DMS 273 (cell line): ENCODE measurements at regions not wholly inside any gene's neighbourhood (a gene's known extent, or its start where the extent isn't known, plus 50 kb on each side); places are given as distances from the start of the nearest gene placed in this dataset.

Source experiments
- DNase-seq: peaks from one replicate; lab custom pipeline; 2025; ENCODE audit not compliant: unreplicated experiment; lab: John Stamatoyannopoulos, UW

DNA sequence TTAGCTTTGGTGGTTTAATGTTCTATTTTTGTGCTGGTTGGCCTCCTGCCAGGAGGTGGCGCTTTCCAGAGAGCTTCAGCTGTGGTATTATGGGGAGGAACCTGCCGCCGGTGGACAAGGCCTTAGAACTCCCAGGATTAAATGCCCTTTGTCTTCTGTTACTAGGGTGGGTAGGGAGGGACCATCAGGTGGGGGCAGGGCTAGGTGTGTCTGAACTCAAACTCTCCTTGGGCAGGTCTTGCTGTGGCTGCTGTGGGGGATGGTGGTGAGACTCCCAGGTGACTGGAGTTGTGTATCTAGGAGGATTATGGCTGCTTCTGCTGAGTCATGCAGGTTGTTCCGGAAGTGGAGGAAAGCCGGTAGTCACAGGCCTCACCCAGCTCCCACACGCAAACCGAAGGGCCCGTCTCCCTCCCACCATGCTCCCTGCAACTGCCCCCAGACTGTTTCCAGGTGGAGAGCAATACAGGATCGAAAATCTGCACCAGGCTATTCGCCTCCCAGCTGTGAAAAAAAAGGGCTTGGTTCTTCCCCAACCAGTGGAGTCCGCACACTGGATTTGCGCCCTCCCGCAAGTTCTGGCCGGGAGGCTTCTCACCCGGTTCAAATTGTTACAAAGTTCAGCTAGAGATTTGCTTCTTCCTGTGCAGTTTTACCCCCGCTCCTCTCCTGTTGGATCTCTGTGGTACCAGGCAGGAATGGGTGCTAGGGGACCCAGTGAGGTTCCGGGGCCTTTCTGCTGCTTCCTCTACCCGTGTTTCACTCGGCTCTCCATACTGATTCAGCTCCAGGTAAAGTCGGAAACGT, 220.5 kb downstream of the CENPF start:
- no peak for DNase-seq

DNA sequence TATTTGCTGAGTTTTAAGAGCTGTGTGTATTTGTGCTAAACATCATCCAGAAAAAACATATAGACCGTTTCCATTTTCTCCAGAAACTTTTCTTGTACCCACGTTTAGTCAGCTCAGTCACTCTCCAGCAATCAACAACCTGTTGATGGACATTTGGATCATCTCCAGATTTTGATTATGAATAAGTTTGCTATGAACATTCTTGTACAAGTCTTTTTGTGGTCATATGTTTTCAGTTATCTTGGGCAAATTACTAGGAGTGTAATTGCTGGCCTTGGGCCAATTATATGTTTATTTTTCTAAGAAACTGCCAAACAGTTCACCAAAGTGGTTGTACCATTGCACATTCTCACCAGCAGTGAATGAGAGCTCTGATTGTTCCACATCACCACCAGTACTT, 221.8 kb downstream of the CENPF start:
- DNase-seq = no peak

DNA sequence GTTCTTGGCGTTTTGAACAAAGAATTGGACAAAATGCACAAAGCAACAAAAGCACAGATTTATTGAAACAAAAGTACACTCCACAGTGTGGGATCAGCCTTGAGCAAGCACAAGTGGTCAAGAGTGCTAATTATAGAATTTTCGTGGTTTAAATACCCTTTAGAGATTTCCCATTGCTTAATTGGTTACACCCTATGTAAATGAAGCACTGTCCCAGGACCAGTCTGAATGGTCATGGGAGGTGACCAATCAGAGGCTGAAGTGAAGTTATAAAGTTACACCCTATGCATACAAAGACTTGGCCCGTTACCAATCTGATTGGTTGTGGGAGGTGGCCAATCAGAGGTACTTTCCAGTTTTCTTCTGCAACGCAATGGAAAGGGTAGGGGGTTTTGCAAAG, 223.6 kb downstream of the CENPF start:
- no peak for DNase-seq

DNA sequence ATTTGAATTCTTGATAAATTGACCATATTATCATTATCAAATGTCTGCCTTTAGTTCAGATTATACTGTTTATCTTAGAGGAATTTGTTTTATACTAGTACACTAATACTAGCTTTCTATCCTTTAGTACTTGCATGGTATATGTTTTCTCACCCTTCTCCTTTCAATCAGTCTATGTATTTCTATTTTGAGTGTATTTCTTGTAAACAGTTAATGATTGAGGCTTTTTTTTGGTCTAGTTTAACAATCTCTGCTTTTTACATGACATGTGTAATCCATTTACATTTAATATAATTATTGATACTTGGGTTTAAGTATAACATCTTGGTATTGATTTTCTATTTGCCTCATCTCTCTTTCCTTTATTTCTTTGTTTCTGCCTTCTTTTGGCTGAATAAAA, 224.9 kb downstream of the CENPF start:
- no peak for DNase-seq

DNA sequence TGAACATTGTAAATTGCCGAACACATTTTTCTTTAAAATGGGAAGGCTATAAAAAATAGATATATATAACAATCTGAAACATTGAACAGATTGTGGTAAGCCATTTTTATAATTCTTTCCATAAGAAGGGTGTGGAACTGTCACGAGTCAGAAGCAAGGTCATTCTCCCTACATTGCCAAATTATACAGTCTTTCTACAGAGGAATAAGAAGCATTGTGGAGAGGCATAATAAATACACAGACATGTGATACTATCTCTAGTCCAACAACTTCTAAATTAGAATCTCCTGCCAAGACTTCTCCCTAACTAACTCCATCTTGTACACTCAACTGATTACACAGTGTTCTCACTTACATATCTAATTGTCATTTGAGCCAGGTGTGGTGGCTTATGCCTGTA, 227.9 kb downstream of the CENPF start:
- no peak for DNase-seq

DNA sequence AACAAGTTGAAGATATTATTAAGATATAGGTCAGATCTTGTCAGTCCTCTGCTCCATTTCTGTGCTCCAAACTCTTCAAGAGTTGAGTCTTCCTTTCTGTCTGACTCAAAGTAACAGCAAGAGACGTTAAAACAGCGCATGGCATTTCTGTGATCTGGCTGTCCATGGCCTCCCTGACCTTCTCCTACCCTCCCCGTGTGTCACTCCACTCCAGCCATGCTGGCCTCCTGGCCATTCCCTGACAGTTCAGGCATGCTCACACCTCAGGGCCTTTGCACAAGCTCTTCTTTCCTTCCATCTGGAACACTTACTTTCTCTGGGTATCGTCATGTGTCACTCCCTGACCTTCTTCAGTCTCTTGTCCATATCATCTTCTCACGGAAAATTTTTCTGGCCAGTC, 229.0 kb downstream of the CENPF start:
- DNase-seq = no peak

DNA sequence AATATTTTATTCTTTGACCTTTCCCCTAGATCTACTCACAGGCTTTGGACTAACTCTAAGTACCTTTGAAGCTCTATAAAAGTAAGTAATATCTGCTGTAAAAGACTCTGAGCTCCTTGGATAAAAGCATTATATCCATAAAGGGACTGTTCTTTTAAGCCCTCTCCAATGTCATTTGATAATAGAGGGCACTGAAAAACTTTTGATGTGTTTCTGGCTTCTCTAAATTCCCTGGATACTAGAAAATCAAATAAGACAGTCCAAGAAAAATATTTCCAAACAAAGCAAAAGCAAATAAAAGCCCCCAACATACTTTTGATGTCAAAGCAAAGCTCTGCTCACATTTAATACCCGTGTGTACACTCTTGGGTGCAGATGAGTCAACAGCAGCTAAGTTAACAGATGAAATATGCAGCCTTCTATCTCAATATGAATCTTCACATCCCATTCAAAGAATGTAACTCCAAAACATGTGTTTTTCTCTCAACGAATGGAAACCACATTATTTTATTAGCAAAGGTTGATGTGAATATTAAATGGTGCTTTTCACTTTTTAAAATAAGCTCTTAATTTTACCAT, 230.3 kb downstream of the CENPF start:
- no peak for DNase-seq

DNA sequence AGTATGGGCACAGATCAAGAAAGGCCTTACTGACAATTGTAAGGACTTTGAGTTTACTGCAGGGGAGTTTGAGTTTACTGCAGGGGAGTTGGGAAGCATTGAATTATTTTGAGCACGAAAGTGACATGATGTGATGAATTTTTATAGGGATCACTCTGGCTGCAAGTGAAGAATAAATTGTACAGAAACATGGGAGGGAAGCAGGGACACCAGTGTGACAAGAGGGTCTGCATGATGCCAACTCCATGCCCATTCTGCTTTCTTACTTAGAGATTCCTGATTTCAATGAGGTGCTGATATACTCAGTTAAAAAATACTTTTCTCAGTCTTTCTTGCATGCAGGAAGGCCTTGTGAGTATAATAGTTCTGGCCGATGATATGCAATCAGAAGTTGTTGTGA, 234.4 kb downstream of the CENPF start:
- DNase-seq = no peak

DNA sequence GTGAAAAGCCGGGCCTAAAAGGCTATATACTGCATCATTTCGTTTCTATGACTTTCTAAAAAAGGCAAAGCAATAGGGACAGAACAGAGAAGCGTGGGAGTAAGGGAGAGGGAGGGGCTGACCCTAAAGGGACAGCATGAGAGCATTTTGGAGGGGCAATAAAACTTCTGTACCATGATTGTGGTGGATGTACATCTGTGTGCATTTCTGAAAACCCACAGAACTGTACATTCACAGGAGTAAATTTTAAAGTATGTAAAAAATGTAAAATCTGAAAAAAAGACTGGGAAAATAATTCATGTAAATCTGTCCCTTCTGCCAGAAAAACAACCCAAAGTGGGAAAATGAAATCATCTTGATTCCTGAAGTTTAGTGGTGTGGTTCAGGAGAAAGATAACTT, 235.4 kb downstream of the CENPF start:
- peak; percentile 9 for DNase-seq

DNA sequence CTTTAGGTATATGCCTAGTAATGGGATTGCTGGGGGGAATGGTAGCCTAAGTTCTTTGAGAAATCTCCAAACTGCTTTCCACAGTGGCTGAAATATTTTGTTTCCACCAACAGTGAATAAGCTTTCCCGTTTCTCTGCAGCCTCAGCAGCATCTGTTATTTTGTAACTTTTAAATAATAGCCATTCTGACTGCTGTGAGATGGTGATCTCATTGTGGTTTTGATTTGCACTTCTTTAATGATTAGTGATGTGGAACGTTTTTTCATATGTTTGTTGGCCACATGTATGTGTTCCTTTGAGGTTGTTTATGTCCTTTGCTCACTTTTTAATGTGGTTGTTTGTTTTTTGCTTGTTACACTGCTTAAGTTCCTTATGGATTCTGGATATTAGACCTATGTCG, 237.4 kb downstream of the CENPF start:
- peak; percentile 28 for DNase-seq

DNA sequence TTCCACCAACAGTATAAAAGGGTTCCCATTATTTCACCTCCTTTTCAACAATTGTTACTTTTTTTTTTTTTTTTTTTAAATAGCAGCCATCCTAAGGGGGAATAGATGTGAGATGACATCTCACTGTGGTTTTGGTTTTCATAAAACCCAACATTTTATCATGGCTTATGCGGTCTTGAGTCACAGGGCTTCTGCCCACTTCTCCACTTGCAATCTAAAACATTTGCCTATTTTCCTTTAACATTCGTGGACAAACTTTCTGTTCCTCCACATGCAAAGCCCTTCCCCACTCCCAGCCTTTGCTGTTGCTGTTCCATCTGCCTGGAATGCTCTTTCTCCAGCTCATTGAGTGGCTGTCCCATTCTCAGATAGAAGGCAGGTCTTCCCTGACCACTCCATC, 239.7 kb upstream of the KCNK2 start:
- DNase-seq = no peak

DNA sequence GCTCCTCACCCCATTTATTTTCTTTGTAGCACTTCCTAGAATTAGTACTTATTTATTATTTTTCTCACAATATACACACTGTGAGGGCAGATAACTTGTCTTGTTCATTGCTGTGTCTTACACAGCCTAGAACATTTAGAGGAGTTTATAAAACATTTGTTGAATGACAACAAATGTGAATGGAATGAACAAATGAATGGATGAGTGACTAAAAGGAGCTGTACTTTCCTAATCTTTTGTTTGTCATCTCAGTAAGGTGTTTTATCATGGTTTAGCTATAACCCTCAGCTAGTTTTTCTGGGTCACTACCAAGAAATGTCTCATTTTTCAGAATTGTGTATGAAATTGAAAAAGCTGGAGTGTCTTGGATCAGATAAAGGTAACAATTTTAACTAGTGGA, 239.3 kb upstream of the KCNK2 start:
- no peak for DNase-seq

DNA sequence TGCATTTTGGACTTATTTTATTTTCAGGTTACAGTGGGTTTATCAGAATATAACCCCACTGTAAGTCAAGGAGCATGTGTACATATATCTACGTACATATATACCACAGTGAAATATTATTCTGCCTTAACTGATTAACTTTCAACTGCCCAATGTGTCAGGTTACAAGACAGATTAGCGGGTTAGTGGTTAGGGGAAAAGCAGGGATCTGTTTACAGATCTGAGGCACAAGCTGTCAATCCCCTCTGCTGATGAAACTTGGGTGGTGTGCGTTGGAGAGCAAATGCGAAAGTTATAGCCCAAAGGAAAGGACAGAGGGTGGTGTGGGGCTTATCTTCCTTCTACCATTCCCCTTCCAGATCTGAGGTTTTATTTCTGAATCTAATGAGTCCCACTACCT, 238.2 kb upstream of the KCNK2 start:
- peak; percentile 46 for DNase-seq

DNA sequence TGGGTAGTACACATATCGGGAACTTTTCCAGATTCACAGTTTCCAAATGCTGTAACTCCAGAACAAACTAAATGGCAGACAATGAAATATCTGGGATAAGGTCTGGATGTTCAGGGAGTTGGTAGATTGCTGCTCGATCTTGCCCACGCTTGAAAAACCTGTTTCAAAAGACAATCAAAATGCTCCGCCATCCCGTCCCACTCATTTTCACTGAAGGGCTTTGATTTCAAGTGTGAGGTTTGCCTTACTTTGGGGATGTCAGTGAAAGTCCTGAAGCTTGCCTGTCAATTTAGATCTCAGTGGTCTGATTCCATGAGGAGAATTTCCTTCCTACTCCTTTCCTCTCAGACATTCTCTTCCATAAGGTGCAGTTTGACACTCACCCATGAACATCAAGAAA, 236.3 kb upstream of the KCNK2 start:
- no peak for DNase-seq

DNA sequence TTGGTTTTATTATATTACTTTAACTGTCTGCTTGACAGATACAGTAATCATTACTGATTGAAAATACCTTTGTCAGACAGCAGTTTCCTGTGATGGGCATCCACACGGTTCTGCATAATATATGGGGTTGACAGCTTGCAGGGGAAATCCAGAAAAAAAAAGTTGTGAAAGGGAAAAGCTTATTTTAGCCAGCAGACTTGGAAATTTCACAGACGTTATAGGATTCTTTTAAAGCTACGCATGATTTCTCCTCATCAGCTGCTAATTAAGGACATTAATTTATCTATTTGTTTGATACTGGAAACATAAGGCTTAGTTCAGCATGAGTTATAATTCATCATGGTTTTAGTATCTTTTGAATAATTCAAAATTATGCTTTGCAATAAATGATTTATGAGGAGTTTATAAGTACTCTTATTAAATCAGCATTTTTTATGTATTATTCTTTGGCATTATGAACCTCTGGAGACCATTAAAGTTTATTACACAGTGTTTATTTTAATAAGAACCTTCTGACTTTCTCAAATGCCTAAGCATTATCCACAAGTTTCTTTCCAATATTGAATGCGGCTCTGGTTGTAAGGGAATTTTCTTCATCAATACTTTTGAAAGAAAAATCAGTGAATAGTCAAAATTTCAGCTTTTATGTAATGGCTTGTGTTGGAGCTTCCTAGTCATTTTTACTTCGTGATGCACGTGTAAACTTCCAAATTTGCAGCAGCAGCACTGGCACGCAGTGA, 235.3 kb upstream of the KCNK2 start:
- no peak for DNase-seq

DNA sequence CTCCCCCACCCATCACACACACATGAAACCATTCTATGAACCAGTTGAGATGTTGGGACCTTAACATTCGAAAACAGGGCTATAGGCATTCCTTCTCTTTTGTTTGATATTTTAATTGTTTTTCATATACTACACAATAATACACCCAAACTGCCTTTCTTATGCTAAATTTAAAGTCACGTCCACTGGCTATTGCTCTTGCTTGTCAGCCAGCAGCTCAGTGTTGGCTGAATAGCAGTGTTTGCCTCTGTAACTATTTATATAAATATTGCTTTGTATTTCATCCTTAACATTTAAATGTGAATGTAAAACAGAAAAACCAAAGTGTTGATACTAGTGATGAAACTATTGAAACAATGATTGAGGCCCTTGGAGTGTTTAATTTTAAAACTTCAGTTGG, 234.4 kb upstream of the KCNK2 start:
- no peak for DNase-seq

DNA sequence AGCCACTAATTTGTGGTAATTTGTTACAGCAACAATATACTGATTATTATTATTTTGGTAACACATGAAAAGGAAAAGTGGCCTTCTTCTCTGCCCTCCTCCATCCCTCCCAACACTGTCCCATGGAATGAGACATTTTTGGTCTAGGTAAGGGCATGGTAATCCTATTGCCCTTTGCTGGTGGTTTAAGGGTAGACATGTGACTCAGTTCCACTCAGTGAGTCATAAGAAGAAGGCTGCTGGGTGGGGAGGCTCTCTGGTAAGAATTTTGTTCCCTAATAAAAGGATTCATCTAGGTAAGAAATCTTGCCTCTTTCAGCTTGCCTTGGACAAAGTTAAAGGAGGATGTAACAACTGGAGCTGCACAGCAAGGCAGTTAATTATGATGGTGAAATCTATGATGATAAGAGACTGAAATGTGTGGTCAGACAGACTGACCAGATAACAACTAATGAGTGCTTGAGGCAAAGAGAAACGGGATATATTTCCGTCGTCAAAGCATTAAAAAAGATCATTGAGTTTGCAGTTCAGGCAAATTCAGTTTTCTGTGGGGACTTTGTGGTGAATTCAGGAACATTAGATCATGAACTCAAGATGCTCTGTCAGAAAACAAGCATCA, 232.0 kb upstream of the KCNK2 start:
- DNase-seq = no peak

DNA sequence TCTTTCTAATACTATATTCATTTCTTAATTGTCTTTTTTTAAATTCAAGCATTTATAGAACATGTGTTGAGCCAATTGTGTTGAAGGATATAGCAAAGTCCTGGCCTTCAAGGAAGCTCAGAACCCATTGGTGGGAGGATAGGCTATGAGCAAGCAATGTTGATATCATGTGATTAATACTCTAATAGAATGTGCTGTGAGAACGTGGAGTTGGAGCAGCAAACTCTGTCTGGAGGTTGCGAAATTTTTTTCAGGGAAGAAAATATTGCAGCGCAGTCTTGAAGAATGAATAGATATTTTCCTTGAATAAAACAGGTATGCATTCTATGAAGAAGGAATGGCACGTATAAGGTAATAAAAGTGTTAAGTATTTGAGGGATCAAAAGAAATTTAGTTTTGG, 229.2 kb upstream of the KCNK2 start:
- no peak for DNase-seq

DNA sequence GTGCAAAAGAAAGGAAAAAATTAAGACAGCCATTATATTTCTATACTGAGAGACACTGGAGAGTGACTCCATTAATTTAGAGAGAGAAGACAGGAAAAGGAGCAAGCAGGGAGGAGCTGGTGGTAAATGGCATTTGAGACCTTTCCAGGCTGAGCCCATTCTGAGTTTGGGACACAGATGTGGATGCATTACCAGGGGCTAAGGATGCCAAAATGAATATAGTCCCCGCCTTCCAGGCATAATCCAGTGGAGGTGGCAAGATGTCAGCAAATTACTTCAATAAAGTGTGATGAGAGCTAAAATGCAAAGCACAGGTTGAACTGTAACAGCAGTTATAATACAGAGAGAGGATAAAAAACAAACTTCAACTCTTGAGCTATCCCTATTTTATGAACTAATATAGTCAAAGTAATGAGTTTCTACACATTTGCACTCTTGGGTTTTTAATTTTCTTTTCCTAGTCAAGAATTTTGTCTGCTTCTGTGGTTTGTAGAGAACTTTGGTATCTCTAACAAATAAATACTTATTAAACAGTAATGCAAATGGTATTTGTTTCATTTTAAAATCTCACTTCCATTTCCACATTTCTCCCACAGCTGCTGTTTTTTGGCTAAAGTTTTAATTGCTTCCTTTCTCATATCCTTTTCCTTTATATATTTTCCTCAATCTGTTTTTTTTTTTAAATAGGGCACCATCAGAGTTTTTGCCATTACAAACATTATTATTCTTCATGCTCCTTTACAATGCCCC, 228.2 kb upstream of the KCNK2 start:
- no peak for DNase-seq

DNA sequence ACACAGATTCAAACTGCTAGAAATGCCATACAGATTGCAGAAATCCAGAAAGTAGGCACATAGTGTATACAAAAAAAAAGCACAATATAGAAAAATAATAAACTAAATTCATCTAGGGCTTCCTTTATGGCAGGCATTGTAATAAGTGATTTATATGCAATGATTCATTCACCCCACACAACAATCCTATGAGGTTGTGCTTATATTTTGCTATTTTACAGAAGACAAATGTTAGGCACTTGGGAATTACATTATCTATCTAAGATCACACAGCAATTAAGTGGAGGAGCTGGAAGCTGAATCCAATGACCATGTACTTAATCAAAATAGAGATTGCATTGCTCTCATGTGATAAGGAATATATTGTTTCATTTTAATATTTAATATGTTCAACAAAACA, 225.7 kb upstream of the KCNK2 start:
- DNase-seq = no peak

DNA sequence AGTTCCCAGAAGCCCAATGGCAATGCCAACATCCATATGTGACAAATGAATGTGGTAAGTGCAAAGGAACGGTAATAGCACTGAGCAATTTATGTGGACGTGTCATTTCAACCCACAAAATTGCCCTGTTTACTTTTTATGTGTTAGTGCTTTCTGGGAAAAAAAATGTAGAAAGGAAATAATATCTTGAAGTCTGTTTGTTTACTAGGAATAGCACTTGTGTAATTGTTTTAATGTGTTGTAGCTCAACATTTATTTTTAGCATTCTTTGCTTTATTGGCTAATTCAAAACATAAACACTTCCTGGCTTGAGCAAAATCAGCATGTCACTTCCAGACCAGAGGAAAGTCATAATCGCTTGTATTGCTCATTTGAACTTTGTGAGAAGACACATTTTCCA, 224.8 kb upstream of the KCNK2 start:
- no peak for DNase-seq
